ENCODE measurements at regions not wholly inside any gene's neighbourhood (a gene's known extent, or its start where the extent isn't known, plus 50 kb on each side); places are given as distances from the start of the nearest gene placed in this dataset.
A peak's percentile ranks its signal among the peaks of the same experiment; 100 is the strongest.

GRCh38 chr2:74065456-74065855 lies 80.7 kb downstream of the TET3 start:
- no peak for DNase-seq (ENCODE audit: low spot score, unreplicated experiment)

GRCh38 chr2:74066491-74067203 lies 81.1 kb downstream of the BOLA3 start:
- DNase-seq (ENCODE audit: low spot score, unreplicated experiment): no peak
- Mint-ChIP-seq H3K27ac (no peak overlapping the region), H3K27me3 (no peaks in the 10 kb centered on the region), H3K4me1 (ENCODE audit: low read depth) (peaks cover 2% of the 10 kb centered on the region), H3K9me3 (ENCODE audit: low read depth) (peaks cover 3% of the 10 kb centered on the region), H3K4me3 (ENCODE audit: low read depth) (no peak overlapping the region), H3K36me3 (ENCODE audit: insufficient read depth) (peaks cover 14% of the 10 kb centered on the region)
- no peak for TF ChIP-seq CTCF (IDR thresholded peaks at IDR 0.05; ENCODE audit: unreplicated experiment)

More at GRCh38 chr2:74065456-74065855, 80.7 kb downstream of the TET3 start:
- no peaks in the 10 kb centered on the region for H3K27me3 Mint-ChIP-seq
- peaks cover 16% of the 10 kb centered on the region for H3K36me3 Mint-ChIP-seq (ENCODE audit: insufficient read depth)
- no peak overlapping the region for H3K4me3 Mint-ChIP-seq (ENCODE audit: low read depth)
- peaks cover 2% of the 10 kb centered on the region for H3K4me1 Mint-ChIP-seq (ENCODE audit: low read depth)
- peak overlapping the region; percentile 40 for H3K27ac Mint-ChIP-seq
- H3K9me3 Mint-ChIP-seq (ENCODE audit: low read depth): peaks cover 3% of the 10 kb centered on the region
- no peak for TF ChIP-seq CTCF (IDR thresholded peaks at IDR 0.05; ENCODE audit: unreplicated experiment)

- TF ChIP-seq CTCF (IDR thresholded peaks at IDR 0.05; ENCODE audit: unreplicated experiment): no peak
- Mint-ChIP-seq H3K9me3 (ENCODE audit: low read depth) (peaks cover 3% of the 10 kb centered on the region), H3K27me3 (no peaks in the 10 kb centered on the region), H3K4me3 (ENCODE audit: low read depth) (no peak overlapping the region), H3K4me1 (ENCODE audit: low read depth) (peaks cover 2% of the 10 kb centered on the region), H3K36me3 (ENCODE audit: insufficient read depth) (peaks cover 13% of the 10 kb centered on the region), H3K27ac (no peak overlapping the region)
- no peak for DNase-seq (ENCODE audit: low spot score, unreplicated experiment)
Measured at GRCh38 chr2:74067221-74067747, 80.4 kb downstream of the BOLA3 start.

GRCh38 chr2:74070991-74071390 lies 76.7 kb downstream of the BOLA3 start:
- Mint-ChIP-seq H3K4me1 (ENCODE audit: low read depth) (peaks cover 2% of the 10 kb centered on the region), H3K9me3 (ENCODE audit: low read depth) (no peaks in the 10 kb centered on the region), H3K27me3 (no peaks in the 10 kb centered on the region), H3K27ac (no peak overlapping the region), H3K36me3 (ENCODE audit: insufficient read depth) (peaks cover 17% of the 10 kb centered on the region), H3K4me3 (ENCODE audit: low read depth) (no peak overlapping the region)
- no peak for DNase-seq (ENCODE audit: low spot score, unreplicated experiment)
- no peak for TF ChIP-seq CTCF (IDR thresholded peaks at IDR 0.05; ENCODE audit: unreplicated experiment)

- Mint-ChIP-seq H3K9me3 (ENCODE audit: low read depth) (no peaks in the 10 kb centered on the region), H3K36me3 (ENCODE audit: insufficient read depth) (peaks cover 18% of the 10 kb centered on the region), H3K4me1 (ENCODE audit: low read depth) (peaks cover 2% of the 10 kb centered on the region), H3K4me3 (ENCODE audit: low read depth) (no peak overlapping the region), H3K27me3 (no peaks in the 10 kb centered on the region), H3K27ac (no peak overlapping the region)
- no peak for DNase-seq (ENCODE audit: low spot score, unreplicated experiment)
- no peak for TF ChIP-seq CTCF (IDR thresholded peaks at IDR 0.05; ENCODE audit: unreplicated experiment)
Measured at GRCh38 chr2:74071426-74071825, 76.3 kb downstream of the BOLA3 start.
